Suprapubic skin (tissue), 3 donors: ENCODE measurements at regions not wholly inside any gene's neighbourhood (a gene's known extent, or its start where the extent isn't known, plus 50 kb on each side); places are given as distances from the start of the nearest gene placed in this dataset.

Experiments used
- CTCF ChIP-seq, 2 donors: fragments of 200-600 bp in 1 of 2; fragments of 450-650 bp in 1 of 2; sonication (generic) in 1 of 2; IDR thresholded peaks; one replicate each; pipeline ENCODE4 v1.5.1; 2016 to 2019; ENCODE audit warnings: antibody characterized with exemption in 2 of 2, mild to moderate bottlenecking in 1 of 2, moderate library complexity in 1 of 2
- POLR2AphosphoS5 ChIP-seq, 3 donors: sonication (generic); formaldehyde crosslinking; IDR thresholded peaks; one replicate each; pipeline ENCODE4 v1.6.1; 2017; ENCODE audit warnings: antibody characterized with exemption in 3 of 3

- TF ChIP-seq POLR2AphosphoS5 (IDR thresholded peaks at IDR 0.05): no peak
- TF ChIP-seq CTCF (IDR thresholded peaks at IDR 0.05): no peak
These were observed 67.1 kb upstream of the SYPL1 start for GRCh38 chr7:106179256-106179655.
